ENCODE measurements at regions not wholly inside any gene's neighbourhood (a gene's known extent, or its start where the extent isn't known, plus 50 kb on each side); places are given as distances from the start of the nearest gene placed in this dataset.

DNA sequence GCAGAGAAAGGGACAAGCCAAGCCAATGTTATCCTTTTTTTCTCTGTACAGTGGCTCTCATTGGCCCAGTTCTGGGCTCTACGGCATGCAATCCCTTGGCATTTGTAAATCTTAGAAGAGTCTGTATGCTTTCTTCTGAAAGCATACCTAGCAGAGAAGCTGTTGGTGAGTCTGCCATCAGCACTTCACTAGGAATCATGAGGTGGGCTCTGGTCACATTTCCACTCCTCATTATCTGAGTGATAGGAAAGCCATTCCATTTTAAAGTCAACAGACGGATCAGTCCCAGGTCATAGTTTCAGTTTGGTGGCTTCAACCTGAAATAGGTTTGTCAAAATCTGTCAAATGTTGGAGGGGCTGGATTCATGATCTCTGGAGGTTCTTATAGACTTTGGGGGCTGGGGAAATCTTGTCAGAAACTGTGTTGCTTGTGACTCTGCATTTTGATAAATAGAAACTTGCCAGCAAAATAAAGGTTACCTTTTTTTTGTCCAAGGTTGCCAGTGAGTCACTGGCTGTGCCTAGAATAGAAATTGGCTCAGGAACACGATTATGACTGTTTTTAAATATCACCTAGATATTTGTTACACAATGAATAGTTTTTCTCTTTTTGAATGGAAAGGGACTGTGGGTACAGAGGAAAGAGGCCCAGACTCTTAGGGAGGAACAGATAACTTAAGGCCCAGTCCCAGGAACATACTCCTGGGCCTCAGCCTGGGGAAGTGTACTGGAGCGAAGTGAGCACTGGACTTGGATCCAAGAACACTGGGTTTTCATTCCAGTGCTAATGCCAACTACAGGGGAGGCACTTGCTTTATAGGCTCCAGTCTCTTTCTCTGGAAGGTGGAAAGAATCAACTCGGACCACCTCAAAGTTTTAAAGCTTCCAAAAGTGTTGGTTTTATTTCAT, 183.1 kb downstream of the NMUR2 start:
- BruUV-seq (replicated peaks), result no TSS peak
- Histone ChIP-seq H3K4me2 (ENCODE audit: control insufficient read depth, insufficient read depth) (no peak overlapping the region), H3K79me2 (ENCODE audit: control insufficient read depth, insufficient read depth, low read length) (no peaks in the 10 kb centered on the region), H3K4me1 (ENCODE audit: control insufficient read depth, insufficient read depth, low read length) (no peaks in the 10 kb centered on the region), H3K9me3 (replicated peaks; ENCODE audit: control insufficient read depth, insufficient read depth, low read length) (no peaks in the 10 kb centered on the region), H2AFZ (ENCODE audit: control insufficient read depth, low read depth, low read length) (no peak overlapping the region), H3K4me3 (no peak overlapping the region), H3K27me3 (replicated peaks in 1 of 2; ENCODE audit: control insufficient read depth in 2 of 2, insufficient read depth in 2 of 2, low read length in 1 of 2) (no peaks in the 10 kb centered on the region), H3K9ac (ENCODE audit: control insufficient read depth, insufficient read depth, low read length) (no peak overlapping the region), H3K27ac (ENCODE audit: control insufficient read depth, insufficient read depth) (no peak overlapping the region), H3K36me3 (ENCODE audit: control insufficient read depth in 2 of 2, insufficient read depth in 2 of 2, low read length in 1 of 2) (no peaks in the 10 kb centered on the region), H4K20me1 (ENCODE audit: control insufficient read depth, insufficient read depth) (no peaks in the 10 kb centered on the region)
- 27% methylated on average over 5 of the region's 5 CpGs for WGBS (ENCODE audit: insufficient coverage, insufficient replicate concordance, low lambda C conversion rate, missing lambda C conversion rate)
- TF ChIP-seq SMARCA5 (IDR thresholded peaks at IDR 0.05), result no peak
- intact Hi-C loops (cut with micrococcal nuclease; ENCODE audit: unreplicated experiment) (no loop called here), in situ Hi-C loops (cut with MboI) (no loop called here)
- DNase-seq (ENCODE audit: low read depth, low spot score) (no peak), FAIRE-seq (no peak), ATAC-seq (no peak)
- ChIA-PET POLR2A (no interaction called here), SMC1A (ENCODE audit: uncharacterized antibody, unreplicated experiment) (no interaction called here), CTCF (no interaction called here), RAD21 (ENCODE audit: unreplicated experiment) (interaction anchor here (0.8 kb wide), 1 partner anchor 397 kb away, joined by 3 read pairs; no protein-coding TSS in a partner anchor)

DNA sequence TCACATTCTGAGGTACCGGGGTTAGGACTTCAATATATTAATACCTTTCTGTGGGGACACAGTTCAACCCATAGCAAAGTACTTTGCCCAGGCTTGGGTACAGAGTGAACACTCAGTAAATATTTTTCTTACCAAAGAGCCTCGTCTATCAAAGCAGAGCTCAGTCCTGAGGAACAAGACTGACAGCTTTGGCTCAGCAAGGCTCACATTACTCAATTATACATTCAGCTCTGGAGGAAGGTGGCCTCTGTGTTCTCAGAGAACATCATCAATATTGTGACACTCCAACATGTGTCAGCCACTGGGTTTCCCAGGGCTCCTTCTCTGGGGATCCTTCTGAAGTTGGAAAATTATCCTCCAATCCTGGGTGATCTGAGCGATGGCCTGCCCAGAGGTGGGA, 186.4 kb downstream of the NMUR2 start:
- BruUV-seq (replicated peaks), result no TSS peak
- no peak for TF ChIP-seq SMAD1 (IDR thresholded peaks at IDR 0.05; ENCODE audit: low read depth, partially characterized antibody)
- no peak for TF ChIP-seq IRF4 (IDR thresholded peaks at IDR 0.05; ENCODE audit: low read depth, low read length)
- TF ChIP-seq SIN3A (IDR thresholded peaks at IDR 0.05; ENCODE audit: low read depth, low read length), result no peak
- no peak for TF ChIP-seq YBX1 (IDR thresholded peaks at IDR 0.05)
- no peak for TF ChIP-seq ZNF207 (IDR thresholded peaks at IDR 0.05; ENCODE audit: borderline replicate concordance)
- no peak for TF ChIP-seq FOXK2 (IDR thresholded peaks at IDR 0.05)
- no peak for TF ChIP-seq MTA2 (IDR thresholded peaks at IDR 0.05; ENCODE audit: low read depth)
- Histone ChIP-seq H3K9ac (ENCODE audit: control insufficient read depth, insufficient read depth, low read length) (no peak overlapping the region), H3K9me3 (replicated peaks; ENCODE audit: control insufficient read depth, insufficient read depth, low read length) (no peaks in the 10 kb centered on the region), H3K27me3 (replicated peaks in 1 of 2; ENCODE audit: control insufficient read depth in 2 of 2, insufficient read depth in 2 of 2, low read length in 1 of 2) (no peaks in the 10 kb centered on the region), H3K4me2 (ENCODE audit: control insufficient read depth, insufficient read depth) (no peak overlapping the region), H3K36me3 (ENCODE audit: control insufficient read depth in 2 of 2, insufficient read depth in 2 of 2, low read length in 1 of 2) (no peaks in the 10 kb centered on the region), H4K20me1 (ENCODE audit: control insufficient read depth, insufficient read depth) (no peaks in the 10 kb centered on the region), H3K4me1 (ENCODE audit: control insufficient read depth, insufficient read depth, low read length) (no peaks in the 10 kb centered on the region), H3K79me2 (ENCODE audit: control insufficient read depth, insufficient read depth, low read length) (no peaks in the 10 kb centered on the region), H3K27ac (ENCODE audit: control insufficient read depth, insufficient read depth) (no peak overlapping the region), H2AFZ (ENCODE audit: control insufficient read depth, low read depth, low read length) (no peak overlapping the region), H3K4me3 (no peak overlapping the region)
- no peak for FAIRE-seq
- in situ Hi-C loops (cut with MboI) (no loop called here), intact Hi-C loops (cut with micrococcal nuclease; ENCODE audit: unreplicated experiment) (no loop called here)
- no peak for ATAC-seq
- SMC1A ChIA-PET (ENCODE audit: uncharacterized antibody, unreplicated experiment), result no interaction called here
- RAD21 ChIA-PET (ENCODE audit: unreplicated experiment), result no interaction called here
- WGBS (ENCODE audit: insufficient coverage, insufficient replicate concordance, low lambda C conversion rate, missing lambda C conversion rate), result 19% methylated on average over 3 of the region's 3 CpGs
- CTCF ChIA-PET, result no interaction called here
- POLR2A ChIA-PET, result no interaction called here
- no peak for DNase-seq (ENCODE audit: low read depth, low spot score)
